PC-3 (cell line): ENCODE measurements at regions not wholly inside any gene's neighbourhood (a gene's known extent, or its start where the extent isn't known, plus 50 kb on each side); places are given as distances from the start of the nearest gene placed in this dataset.
"Not testable (repeated sequence)": the region's sequence is repeated elsewhere in the genome, so short reads cannot be mapped to it uniquely, and the experiment has no call there.

Experiments
- CTCF ChIP-seq: fragments of 300-600 bp; sonication (generic); conservative IDR thresholded peaks from 2 replicates; pipeline ENCODE4 v1.5.1; 2017; ENCODE audit warnings: antibody characterized with exemption, low read depth, mild to moderate bottlenecking, low read length
- EZH2 ChIP-seq: fragments of 300-600 bp; sonication (generic); IDR thresholded peaks from one replicate; pipeline ENCODE4 v1.6.1; 2017; ENCODE audit warnings: antibody characterized with exemption, mild to moderate bottlenecking, low read length; ENCODE audit not compliant: unreplicated experiment

DNA sequence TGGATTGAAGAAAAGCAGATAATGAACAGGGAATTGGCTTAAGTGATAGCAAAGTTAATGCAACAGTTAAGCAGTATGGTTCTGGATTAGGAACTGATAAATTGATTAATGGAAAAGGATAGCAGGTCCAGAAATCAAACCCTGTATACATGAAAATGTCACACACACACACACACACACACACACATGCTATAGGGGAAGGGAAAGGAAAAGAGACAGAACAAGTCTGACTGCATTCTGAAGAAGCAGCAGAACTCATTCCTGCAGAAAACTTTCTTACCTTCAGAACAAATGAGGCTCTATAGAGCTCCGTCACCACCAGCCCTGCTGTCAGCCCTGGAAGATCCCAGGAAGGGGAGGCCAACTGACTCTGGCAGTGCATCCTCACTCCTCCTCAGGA is 173.2 kb upstream of the NUDT10 start:
- not testable (repeated sequence) for TF ChIP-seq CTCF, EZH2
